IPS DF 6.9 (cell line): ENCODE measurements at regions not wholly inside any gene's neighbourhood (a gene's known extent, or its start where the extent isn't known, plus 50 kb on each side); places are given as distances from the start of the nearest gene placed in this dataset.

Source experiments
- DNase-seq: peaks from one replicate; pipeline ENCODE4 v3.0.0-alpha.2; 2013; ENCODE audit warnings: low read depth, low spot score
- H3K27ac ChIP-seq: one replicate; pipeline ENCODE4 v1.5.1; 2013; ENCODE audit warnings: low read length, control low read depth
- H3K27me3 ChIP-seq: 2 replicates; pipeline ENCODE4 v1.6.1; 2013; ENCODE audit warnings: mild to moderate bottlenecking, low read length; ENCODE audit not compliant: control insufficient read depth, insufficient read depth
- H3K36me3 ChIP-seq: 2 replicates; pipeline ENCODE4 v1.6.1; 2013; ENCODE audit warnings: low read length; ENCODE audit not compliant: control insufficient read depth, insufficient read depth
- H3K4me1 ChIP-seq: 2 replicates; pipeline ENCODE4 v1.6.1; 2013; ENCODE audit warnings: low read length; ENCODE audit not compliant: control insufficient read depth, insufficient read depth
- H3K4me3 ChIP-seq: 2 replicates; pipeline ENCODE4 v1.5.1; 2013; ENCODE audit warnings: mild to moderate bottlenecking, low read length
- H3K9me3 ChIP-seq: 2 replicates; pipeline ENCODE4 v1.6.1; 2013; ENCODE audit warnings: low read length, inconsistent platforms; ENCODE audit not compliant: control insufficient read depth, insufficient read depth
- WGBS: extraction: QIAGEN DNeasy Blood & Tissue Kit; methylation state at CpG from one replicate; pipeline ENCODE4 v1.1.7; 2013; ENCODE audit warnings: mixed read lengths, missing lambda C conversion rate; ENCODE audit not compliant: insufficient read length, insufficient coverage; 5-methylcytosine and 5-hydroxymethylcytosine counted together

- WGBS: no CpG with 5 or more reads among the region's 14 CpGs
- H3K4me3 ChIP-seq: no peak overlapping the region
- no peaks in the 10 kb centered on the region; the same call in 1 of the 2 replicates for H3K9me3 ChIP-seq
- H3K27me3 ChIP-seq: no peaks in the 10 kb centered on the region
- no peak overlapping the region for H3K27ac ChIP-seq
- H3K4me1 ChIP-seq: peaks cover 1% of the 10 kb centered on the region; the same call in 1 of the 2 replicates
- no peaks in the 10 kb centered on the region for H3K36me3 ChIP-seq
- DNase-seq: no peak
Observed at GRCh38 chr10:131729938-131730660, 170.7 kb upstream of the PPP2R2D start.

- no peaks in the 10 kb centered on the region for H3K27me3 ChIP-seq
- WGBS: no CpG with 5 or more reads among the region's 18 CpGs
- no peak overlapping the region for H3K4me3 ChIP-seq
- DNase-seq: no peak
- H3K36me3 ChIP-seq: no peaks in the 10 kb centered on the region
- no peaks in the 10 kb centered on the region; the same call in 1 of the 2 replicates for H3K9me3 ChIP-seq
- H3K27ac ChIP-seq: no peak overlapping the region
- H3K4me1 ChIP-seq: peaks cover 1% of the 10 kb centered on the region; the same call in 1 of the 2 replicates
Observed at GRCh38 chr10:131730771-131731497, 169.9 kb upstream of the PPP2R2D start.

GRCh38 chr10:131731780-131732630 is 168.8 kb upstream of the PPP2R2D start:
- Histone ChIP-seq H3K9me3 (no peaks in the 10 kb centered on the region; the same call in 1 of the 2 replicates), H3K4me1 (peaks cover 1% of the 10 kb centered on the region; the same call in 1 of the 2 replicates), H3K27me3 (no peaks in the 10 kb centered on the region), H3K4me3 (no peak overlapping the region), H3K27ac (no peak overlapping the region), H3K36me3 (no peaks in the 10 kb centered on the region)
- DNase-seq: no peak
- WGBS: no CpG with 5 or more reads among the region's 9 CpGs

- Histone ChIP-seq H3K4me1 (peaks cover 1% of the 10 kb centered on the region; the same call in 1 of the 2 replicates), H3K36me3 (no peaks in the 10 kb centered on the region), H3K27me3 (no peaks in the 10 kb centered on the region), H3K4me3 (no peak overlapping the region), H3K27ac (no peak overlapping the region), H3K9me3 (no peaks in the 10 kb centered on the region; the same call in 1 of the 2 replicates)
- DNase-seq: no peak
- WGBS: no CpG with 5 or more reads among the region's 5 CpGs
Observed at GRCh38 chr10:131732631-131733127, 168.1 kb upstream of the PPP2R2D start.

- no peak overlapping the region for H3K4me3 ChIP-seq
- H3K9me3 ChIP-seq: no peaks in the 10 kb centered on the region; the same call in 1 of the 2 replicates
- no CpG with 5 or more reads among the region's 10 CpGs for WGBS
- no peak overlapping the region for H3K27ac ChIP-seq
- peaks cover 1% of the 10 kb centered on the region; the same call in 1 of the 2 replicates for H3K4me1 ChIP-seq
- no peaks in the 10 kb centered on the region for H3K36me3 ChIP-seq
- no peaks in the 10 kb centered on the region for H3K27me3 ChIP-seq
- DNase-seq: no peak
Observed at GRCh38 chr10:131733596-131733995, 167.2 kb upstream of the PPP2R2D start.

GRCh38 chr10:131735577-131735976 is 165.2 kb upstream of the PPP2R2D start:
- Histone ChIP-seq H3K27ac (no peak overlapping the region), H3K4me3 (no peak overlapping the region), H3K4me1 (no peaks in the 10 kb centered on the region), H3K27me3 (no peaks in the 10 kb centered on the region), H3K9me3 (no peaks in the 10 kb centered on the region; the same call in 1 of the 2 replicates), H3K36me3 (no peaks in the 10 kb centered on the region)
- no peak for DNase-seq
- no CpG with 5 or more reads among the region's 10 CpGs for WGBS

- no peaks in the 10 kb centered on the region; the same call in 1 of the 2 replicates for H3K9me3 ChIP-seq
- H3K27me3 ChIP-seq: no peaks in the 10 kb centered on the region
- no peak for DNase-seq
- no peak overlapping the region for H3K27ac ChIP-seq
- H3K4me3 ChIP-seq: no peak overlapping the region
- WGBS: no CpG with 5 or more reads among the region's 12 CpGs
- H3K4me1 ChIP-seq: no peaks in the 10 kb centered on the region
- H3K36me3 ChIP-seq: no peaks in the 10 kb centered on the region
Observed at GRCh38 chr10:131736321-131736980, 164.4 kb upstream of the PPP2R2D start.

- whole genome bisulfite sequencing: no CpG with 5 or more reads among the region's 18 CpGs
- Histone ChIP-seq H3K27me3 (no peaks in the 10 kb centered on the region), H3K27ac (no peak overlapping the region), H3K4me1 (no peaks in the 10 kb centered on the region), H3K9me3 (no peaks in the 10 kb centered on the region; the same call in 1 of the 2 replicates), H3K4me3 (no peak overlapping the region), H3K36me3 (no peaks in the 10 kb centered on the region)
- DNase-seq: no peak
Observed at GRCh38 chr10:131737543-131738395, 163.0 kb upstream of the PPP2R2D start.

- WGBS: no CpG with 5 or more reads among the region's 11 CpGs
Observed at GRCh38 chr10:131738396-131738735, 162.4 kb upstream of the PPP2R2D start.

More at GRCh38 chr10:131738396-131738735, 162.4 kb upstream of the PPP2R2D start:
- Histone ChIP-seq H3K36me3 (no peaks in the 10 kb centered on the region), H3K4me1 (no peaks in the 10 kb centered on the region), H3K27me3 (no peaks in the 10 kb centered on the region), H3K4me3 (no peak overlapping the region), H3K9me3 (no peaks in the 10 kb centered on the region; the same call in 1 of the 2 replicates), H3K27ac (no peak overlapping the region)
- no peak for DNase-seq
